UCSD-AML1 (cell line): ENCODE measurements at regions not wholly inside any gene's neighbourhood (a gene's known extent, or its start where the extent isn't known, plus 50 kb on each side); places are given as distances from the start of the nearest gene placed in this dataset.

Source experiments
- DNase-seq: peaks from one replicate; lab custom pipeline; 2025; ENCODE audit not compliant: unreplicated experiment; lab: John Stamatoyannopoulos, UW

DNA sequence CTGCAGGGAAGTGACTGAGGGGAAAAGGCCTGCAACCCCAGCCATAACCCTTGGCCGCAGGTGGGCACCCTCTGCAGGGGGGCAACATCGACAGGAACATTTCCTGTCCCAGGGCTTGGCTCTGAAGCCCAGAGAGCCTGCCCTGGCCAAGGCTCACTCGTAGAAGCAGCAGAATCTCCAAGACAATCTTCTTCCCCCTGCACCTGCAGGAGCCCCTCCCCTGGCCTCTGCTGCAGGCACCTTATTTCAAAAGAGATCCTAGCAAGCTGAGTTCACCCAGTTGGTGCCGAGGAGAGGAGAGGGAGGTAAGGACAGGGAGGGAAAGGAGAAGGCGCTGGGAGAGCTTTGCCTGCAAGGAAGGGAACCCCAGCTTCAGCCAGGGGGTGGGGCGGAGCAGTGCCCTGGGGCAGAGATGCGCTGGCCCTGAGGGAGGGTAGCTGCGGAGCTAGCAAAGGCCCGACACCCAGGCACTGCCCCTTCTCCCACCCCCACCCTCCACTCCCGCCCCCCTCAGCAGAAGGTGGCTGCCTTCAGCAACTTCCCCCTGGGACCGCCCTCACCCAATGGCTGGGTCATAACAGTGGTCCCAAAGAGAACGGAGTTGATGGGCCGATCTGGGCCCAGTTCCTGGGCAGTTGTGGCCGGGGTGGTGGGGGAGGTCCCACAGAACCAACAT lies 104.3 kb upstream of the TNRC6C start:
- no peak for DNase-seq

DNA sequence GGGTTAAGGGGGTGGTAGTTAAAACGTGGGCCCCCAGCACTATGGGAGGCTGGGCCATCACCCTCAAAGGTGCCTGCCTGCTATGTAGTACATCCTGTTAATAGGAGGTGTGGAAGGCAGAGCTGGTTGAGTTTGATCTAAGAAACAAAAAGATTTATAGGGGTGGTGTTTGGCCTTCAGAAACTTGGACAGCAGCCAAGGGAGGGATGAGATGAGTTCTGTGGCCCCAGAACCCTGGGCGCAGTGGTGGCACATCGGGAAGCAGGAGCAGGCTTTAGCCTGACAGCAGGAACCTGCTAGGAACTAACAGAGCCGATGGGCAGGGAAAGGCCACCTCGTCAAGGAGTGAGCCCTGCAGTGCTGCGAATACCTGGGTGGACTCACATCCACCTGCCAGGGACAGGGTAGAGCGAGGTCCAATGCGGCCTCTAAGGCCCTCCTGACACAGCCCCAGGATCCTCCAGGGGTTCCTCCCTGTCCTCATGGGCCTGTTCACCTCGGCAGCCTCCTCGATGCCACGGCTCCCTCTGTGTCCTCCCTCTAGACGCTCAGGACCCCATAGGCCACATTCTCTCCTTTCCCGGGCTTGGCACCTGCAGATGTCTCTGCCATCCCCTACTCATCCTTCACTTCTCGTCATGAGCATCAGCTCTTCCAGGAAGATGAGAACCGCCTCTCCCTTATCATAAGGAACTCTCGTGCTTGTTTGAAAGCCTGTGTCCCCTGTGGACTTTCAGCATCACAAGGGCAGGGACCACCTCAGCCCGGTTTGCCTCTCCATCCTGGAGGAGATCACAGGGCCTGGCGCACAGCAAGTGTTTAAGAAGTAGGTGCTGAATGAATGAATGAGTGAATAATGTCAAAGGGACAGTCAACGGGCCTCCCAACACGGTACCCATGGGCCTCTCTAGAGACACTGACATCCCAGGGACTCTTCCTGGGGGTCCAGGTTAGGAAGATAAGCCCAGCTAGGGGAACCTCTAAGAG lies 103.5 kb upstream of the TNRC6C start:
- DNase-seq: no peak

DNA sequence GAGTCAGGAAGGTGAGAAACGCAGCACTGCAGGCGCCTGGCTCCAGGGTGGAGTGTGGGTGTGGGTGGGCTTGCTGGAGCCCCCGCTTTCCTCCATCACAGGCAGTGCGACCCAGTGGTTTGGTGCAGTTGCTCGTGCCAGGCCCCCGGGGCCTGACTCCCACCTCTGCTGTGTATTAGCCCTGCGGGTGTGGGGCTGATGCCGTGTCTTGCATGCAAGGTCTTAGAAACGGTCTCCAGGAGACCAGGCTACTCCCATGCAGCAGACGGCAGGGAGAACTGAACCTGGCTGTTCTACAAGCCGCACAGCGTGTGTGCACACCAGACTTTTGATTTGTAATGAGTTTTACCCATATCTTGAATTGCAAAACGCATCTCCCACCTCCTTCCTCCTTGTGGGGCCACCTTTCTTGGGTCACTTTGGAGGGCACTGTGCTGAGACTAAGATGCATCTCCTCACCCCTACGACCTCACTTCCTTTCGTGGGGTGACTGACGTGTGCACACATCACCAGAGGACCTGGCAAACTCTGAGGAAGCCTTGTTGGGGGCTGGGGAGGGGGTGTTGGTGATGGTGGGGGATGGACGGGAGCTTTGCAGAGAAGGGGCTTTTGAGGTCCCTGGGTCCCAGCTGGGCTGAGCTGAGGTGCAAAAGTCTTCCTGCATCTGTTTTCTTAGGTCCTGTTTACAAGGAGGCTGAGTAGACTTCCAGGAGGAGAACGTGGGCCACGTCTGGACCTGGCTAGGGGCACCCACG lies 101.8 kb upstream of the TNRC6C start:
- DNase-seq: no peak

DNA sequence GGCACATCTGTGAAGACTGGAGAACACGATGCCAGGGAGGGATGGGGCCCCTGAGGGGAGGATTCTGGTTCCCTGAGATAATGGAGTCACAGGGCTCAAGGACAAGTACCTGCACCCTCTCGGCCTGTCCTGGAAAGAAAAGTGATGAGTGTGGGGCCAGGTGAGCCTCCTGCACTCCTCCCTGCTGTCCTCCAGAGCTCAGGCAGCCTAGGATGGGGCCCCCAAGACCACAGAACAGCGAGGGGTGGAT lies 101.3 kb upstream of the TNRC6C start:
- no peak for DNase-seq

DNA sequence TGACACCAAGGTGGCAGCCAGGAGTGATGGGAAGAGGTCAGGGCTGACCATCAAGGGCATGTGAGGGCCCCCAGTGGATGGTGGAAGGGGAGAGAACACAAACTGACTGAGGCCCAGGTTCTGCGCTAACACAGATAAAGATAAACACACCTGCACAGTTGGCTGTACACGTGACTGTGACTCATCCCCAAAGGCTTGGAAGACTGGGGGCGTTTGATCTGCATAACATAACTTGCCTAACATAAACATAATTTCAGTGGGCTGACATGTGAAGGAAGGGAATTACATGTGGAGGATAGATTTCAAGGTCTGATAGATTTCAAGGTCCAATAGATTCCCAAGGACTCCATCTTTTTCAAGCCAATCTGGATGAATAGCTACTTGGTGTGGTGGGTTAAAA lies 100.9 kb upstream of the TNRC6C start:
- no peak for DNase-seq

DNA sequence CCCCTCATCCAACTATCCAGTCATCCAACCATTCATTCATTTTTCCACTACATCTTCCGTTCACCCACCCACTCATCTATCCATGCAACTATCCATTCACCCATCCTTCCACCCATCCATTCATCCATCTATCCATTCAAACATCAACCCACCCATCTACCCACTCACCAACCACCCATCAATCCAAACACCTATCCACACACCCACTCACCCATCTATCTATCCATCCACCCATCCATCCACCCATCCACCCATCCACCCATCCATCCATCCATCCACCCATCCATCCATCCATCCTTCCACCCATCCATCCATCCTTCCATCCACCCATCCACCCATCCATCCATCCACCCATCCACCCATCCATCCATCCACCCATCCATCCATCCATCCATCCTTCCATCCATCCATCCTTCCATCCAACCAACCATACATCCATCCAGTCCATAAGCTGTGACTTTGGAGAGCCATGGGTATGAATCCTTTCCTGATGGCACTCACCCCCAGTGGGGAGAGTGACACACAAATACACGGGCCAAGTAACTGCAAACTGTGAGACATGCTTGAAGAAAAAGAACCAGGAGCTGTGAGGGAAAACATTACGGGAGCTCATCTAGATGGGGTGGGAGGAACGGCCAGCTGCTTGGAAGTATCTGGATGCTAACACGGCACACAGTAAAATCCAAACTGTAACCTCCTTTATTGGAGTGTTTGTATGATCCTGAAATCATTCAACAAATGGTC lies 100.0 kb upstream of the TNRC6C start:
- no peak for DNase-seq

DNA sequence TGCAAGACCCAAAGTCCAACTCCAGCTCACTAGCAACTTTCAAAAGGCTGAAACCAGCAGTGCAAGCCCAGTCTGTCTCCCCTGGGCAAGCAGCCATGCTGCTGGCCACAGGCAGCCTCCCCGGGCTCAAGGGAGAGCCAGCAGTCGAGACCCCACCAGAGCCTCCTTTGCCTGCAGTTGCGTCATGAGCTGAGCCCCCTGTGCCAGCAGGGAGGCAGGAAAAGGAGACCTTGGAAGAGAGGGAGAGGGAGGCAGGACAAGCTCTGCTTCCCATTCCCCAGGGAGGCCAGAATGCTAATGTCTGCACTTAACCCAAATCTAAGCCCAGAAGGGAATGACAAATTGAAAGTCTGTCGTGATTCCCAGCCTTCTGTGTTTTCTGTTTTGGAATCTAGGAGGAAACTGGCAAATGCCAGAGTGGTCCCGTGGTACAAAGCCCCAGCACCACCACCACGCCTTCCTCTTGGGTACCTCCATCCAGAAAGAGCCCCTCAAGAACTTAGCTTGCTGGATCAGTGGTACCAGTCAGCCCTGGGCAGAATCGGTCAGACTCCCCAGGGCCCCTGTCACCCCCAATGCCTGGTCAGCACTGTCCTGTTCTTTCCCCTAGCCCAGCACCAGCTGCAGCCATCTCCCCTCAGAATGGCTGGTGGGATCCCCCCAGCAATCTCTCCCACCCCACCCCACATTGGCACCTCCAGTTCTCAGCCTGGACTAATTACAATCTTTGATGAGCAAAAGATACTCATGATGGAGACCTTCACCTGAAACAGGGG lies 99.3 kb upstream of the TNRC6C start:
- no peak for DNase-seq

DNA sequence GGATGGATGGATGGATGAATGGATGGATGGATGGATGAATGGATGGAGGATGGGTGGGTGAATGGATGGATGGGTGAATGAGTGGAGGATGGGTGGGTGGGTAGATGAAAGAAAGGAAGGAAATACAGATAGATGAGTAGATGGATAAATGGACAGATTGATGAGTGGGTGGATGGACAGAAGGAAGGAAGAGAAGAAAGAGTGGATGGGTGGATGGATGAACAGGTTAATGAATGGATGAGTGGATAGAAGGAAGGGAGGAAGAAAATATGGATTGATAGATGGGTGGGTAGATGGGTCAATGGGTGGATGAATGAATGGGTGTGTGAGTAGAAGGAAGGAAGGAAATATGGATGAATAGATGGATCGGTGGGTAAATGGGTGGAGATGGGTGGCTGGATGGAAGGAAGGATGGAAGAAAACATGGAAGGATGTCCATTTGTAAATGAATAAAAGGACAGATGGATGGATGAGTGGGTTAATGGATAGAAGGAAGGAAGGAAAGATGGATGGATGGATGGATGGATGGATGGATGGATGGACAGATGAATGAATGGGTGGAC lies 97.3 kb upstream of the TNRC6C start:
- DNase-seq: no peak

DNA sequence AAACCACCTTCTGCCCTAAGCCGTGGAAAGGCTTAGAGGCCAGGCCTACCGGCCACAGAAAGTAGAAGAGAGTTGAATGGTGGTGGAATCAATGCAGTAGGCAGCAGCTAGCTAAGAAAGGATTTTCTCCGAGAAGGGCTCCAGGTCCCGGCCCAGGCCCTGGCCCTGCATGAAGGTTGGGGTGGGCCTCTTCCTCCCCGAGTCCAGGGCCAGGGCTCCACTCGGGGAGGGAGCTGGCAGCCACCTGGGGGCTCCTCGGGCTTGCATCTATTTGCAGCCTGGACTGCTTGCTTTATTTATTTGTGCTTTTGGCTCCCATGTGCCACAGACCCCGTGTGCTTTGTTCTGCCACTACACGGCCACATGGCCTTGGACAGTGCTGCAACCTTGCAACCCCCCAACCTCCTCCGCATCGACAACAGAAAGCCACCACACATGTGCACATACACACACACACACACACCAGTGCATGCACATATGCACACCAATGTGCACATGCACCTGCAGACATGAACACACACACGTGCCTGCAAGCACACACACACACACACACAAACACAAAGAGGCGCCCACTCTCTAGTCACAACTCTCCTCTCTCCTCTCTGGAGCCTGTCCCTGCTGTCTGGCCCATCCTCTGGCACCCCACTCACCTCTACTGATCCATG lies 96.4 kb upstream of the TNRC6C start:
- DNase-seq: no peak

DNA sequence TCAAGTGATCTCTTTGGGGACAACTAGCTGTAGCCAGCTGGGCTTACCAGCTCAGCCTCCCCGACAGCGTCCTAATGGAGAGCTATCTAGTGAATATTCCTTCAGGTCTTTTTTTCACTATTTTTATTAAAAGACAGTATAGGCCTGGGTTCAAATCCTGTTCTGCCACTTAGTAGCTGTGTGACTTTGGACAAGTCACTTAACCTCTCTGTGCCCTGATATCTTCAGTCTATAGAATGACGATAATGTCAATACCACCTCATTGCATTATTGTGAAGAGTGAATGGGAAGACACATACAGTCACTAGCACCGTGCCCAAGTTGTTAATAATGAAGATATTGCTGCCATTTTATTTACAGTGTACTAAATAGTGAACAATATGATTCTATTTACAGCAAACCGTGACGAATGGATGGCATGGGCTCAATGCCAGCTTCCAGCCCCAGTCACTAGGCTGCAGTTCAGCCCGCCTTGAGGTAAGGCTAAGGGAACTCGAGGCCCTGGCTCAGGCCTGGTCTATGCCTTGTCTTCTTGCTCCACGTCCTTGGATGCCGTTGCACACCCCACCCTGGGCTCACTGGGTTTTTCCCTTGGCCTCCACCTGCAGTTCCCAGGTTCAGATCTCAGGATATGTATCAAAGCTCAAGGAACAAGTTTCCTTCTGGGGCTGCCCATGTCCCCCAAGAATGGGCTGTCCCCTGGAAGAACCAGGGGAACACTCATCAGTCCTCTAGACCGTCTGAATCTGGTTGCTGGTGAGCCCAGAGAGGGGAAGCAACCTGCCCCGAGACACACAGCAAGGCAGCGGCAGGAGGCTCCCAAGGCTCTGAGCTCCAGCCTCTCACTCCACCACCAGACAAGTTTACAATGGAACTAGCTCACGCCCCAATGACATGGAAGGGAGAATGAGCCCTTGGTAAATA lies 95.4 kb upstream of the TNRC6C start:
- DNase-seq: no peak

DNA sequence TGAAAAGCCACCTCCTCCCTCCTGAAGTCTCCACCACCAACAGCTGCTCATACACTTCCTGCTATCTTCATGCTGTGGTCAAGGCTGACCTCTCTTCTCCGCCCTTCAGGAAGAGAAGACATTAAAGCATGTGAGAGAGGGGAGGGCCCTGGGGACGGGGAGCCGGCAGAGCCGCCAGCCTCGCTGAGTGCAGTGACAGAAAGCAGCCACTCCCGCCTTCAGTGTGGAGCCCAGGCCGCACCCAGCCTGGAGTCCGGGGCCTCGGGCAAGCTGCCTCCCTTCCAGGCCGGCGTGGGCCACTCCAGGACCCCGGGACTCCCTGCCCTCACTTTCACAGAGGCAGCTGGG lies 94.7 kb upstream of the TNRC6C start:
- peak; percentile 51 for DNase-seq

DNA sequence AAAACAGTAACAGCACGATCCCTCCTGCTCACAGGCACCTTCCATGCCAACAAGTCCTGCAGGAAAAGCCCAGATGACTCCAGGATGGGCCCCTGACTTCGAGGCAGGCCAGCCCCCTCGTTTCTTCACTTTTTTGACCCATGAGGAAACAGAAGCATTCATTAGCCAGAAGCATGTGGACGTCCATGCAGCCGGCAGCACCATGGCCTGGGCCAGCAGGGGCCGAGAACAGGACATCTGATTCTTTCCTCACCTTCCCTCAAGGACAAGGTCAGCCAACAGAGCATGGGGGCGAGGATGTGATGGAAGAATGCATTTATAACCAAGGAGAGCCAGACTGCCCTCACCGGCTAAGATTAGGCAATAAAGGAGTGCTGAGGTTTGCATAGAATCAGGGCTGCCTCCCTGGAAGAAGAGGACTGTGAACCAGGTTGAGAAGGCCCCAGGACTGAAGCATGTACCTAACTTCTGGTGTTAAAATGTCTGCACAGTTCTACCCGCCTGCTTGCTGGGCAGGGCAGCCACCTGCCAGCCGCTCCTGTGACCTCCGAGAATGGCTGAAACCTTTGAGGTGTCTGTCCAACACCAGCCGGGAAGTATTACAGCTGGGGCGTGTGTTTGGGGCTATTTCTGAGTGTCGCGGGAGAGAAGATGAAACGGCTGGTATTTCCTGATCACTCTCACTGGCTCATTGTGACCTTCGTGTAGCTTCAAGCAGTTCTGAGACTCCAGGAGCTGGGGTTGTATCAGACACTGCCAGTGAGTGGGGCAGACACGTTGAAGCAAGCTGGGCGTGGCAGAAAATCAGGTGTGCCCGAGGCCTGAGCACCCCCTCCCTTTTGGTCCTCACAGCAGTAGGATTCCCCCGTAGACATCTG lies 94.0 kb upstream of the TNRC6C start:
- DNase-seq: no peak

DNA sequence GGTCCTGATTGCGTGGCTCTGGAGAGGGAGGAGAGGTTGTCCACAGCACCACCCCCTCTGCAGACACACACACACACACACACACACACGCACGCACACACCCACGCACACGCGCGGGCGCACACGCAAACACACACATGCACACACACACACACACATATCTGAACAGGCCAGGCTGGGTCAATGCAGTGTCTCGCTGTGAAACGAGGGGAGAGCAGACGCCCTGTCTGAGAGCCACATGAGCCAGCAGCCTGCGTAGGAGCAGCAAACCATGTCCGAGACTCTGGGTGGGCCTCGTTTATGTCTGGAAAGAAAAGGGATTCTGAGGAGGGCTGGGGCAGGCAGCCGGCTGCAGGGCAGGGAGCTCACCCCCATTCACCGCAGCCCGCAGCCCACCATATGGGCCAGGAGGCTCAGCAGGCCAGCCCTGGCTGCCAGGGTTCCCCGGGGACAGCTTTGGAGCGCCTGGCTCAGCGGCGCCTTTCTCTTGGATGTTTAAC lies 93.3 kb upstream of the TNRC6C start:
- no peak for DNase-seq

DNA sequence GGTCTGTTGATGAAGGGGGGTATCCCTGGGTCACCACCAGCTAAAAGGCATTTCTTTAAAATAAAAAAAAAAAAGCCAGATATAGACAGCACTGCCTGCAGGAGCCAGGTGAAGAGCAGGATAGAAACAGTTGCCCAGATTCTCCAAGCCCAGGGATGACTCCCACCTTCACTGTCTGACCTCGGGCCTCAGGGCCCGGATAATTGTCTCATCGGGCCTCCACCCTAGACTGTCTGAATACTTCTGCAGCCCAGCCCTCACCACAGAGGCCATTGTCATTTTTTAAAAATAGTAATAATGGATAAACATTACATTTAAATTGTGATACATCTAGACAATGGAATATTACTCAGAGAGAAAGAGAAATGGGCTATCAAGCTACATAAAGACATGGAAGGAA lies 92.8 kb upstream of the TNRC6C start:
- DNase-seq: no peak

DNA sequence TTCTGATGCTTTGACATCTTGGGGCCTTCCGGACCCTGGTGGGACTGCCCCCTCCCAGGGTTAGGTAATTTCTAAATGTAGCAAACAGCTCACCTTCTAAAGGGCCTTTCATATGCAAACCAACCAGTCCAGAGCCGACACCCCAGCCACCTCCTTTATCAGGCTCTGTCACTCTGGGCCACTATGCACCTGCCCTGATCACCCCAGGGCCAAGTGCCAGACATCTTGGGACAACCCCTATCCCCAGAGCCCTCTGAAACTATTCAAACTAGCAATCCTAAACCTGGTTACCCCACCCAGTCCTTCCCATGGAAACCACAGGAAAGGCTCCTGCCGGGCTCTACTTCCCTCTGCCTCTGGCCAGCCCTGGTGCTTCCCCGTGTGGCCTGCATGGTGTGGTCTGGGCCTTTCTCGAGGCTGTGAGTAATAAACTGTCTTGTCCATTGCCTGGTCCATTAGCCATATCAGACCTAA lies 91.2 kb upstream of the TNRC6C start:
- no peak for DNase-seq

DNA sequence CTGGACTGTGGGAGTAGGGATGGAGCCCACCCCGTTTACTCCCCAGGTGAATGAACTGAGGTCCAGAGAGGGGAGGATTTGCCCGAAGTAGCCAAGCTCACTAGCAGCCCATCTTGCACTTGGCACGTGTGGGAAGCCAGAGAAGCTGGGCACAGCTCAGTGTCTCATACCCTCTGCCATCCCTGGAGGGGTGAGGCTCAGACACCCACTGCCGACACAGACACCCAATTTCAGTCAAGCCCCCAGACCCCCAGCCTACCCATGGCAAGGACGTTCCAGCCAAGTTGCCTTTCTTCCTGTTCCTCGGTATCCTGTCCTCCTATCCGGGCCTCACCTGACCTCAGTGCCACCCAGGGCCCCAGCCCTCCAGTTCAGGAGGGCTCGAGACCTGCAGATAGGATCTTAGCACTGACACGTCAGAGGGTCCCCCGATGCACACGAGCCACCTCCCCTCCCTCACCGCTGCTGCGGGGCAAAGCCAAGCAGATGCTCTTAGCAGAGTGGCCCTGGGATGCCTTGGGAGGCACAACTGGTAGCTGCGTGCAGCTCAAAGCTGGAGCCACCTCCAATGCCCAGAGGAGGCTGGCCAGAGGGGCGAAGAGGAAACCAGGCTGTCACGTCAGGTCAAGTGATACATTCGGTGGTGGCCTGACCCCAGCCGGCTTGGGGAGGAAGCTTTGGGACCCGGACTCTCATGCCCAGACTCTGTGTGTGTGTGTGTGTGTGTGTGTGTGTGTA lies 90.4 kb upstream of the TNRC6C start:
- DNase-seq: no peak
